ENCODE measurements at regions not wholly inside any gene's neighbourhood (a gene's known extent, or its start where the extent isn't known, plus 50 kb on each side); places are given as distances from the start of the nearest gene placed in this dataset.

DNA sequence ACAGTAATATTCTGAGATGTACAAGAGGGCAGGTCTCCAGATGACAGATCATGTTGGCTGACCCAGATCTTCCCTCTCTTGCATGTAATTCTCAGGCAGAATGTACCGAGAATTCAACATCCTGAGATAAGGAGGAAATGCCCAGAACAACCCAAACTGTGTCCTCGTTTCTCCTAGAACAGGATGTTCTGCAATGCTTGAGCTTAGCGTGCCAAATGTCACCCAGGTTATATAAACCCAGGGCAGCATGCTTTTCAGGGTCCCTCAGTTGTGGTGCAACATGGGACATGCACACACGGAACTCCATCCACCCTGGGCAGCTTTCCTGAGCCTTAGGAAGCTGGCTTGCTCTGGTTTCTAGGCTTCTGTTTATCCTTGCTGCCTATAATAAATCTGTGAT lies 102.1 kb upstream of the CMC1 start:
- DNase-seq (ENCODE audit: low read depth), result no peak
- Histone ChIP-seq H3K4me3 (ENCODE audit: low read depth, low read length) (no peak overlapping the region), H3K36me3 (ENCODE audit: control insufficient read depth, insufficient read depth, low read length) (no peaks in the 10 kb centered on the region), H3K27me3 (ENCODE audit: control insufficient read depth, insufficient read depth, low read length) (no peaks in the 10 kb centered on the region)
- no peak for TF ChIP-seq CTCF (IDR thresholded peaks at IDR 0.05; ENCODE audit: insufficient read depth, low read depth, low read length)
- ChIA-PET POLR2A (no interaction called here), CTCF (no interaction called here)

DNA sequence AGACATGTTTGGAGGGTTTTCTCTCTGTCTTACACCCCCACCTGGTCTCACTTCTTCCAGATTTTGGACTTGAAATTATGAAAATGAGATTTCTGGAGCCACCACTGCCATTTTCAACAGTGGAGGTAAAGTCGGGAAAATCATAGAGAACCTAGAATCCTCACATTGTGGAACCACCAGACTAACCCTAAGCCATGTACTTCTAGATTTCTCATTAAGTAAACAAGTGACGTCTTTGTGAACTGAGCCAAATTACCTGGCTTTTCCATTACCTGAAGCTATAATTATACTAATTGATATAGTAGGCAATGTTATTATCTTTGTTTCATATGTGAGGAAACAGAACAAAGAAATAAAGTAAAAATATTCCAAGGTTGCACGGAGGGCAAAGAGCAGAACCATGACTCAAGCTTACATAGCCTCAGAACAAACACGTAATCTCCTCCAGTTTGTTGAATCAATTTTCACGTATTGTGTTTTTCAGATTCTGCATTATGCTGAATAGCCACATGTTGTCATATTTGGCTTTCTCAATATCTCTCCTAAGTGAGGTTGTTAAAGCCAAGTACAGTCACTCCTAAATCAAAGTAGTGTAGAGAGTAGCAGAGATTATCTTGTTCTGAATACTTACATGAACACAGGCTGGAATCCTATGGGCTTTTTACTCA lies 101.3 kb upstream of the CMC1 start:
- ChIA-PET CTCF (no interaction called here), POLR2A (no interaction called here)
- Histone ChIP-seq H3K4me3 (ENCODE audit: low read depth, low read length) (no peak overlapping the region), H3K27me3 (ENCODE audit: control insufficient read depth, insufficient read depth, low read length) (no peaks in the 10 kb centered on the region), H3K36me3 (ENCODE audit: control insufficient read depth, insufficient read depth, low read length) (no peaks in the 10 kb centered on the region)
- no peak for DNase-seq (ENCODE audit: low read depth)
- TF ChIP-seq CTCF (IDR thresholded peaks at IDR 0.05; ENCODE audit: insufficient read depth, low read depth, low read length), result no peak

DNA sequence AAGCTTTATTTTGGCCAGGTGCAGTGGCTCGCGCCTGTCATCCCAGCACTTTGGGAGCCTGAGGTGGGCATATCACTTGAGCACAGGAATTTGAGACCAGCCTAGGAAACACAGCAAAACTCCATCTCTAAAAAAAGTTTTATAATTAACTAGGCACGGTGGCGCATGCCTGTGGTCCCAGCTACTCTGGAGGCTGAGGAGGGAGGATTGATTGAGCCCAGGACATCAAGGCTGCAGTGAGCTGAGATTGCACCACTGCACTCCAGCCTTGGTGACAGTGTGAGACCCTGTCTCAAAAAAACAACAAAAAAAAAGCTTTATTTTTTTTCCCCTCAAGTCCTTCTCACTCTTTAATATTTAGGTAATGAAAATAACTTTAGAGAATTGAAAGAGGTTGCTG lies 100.8 kb upstream of the CMC1 start:
- POLR2A ChIA-PET, result no interaction called here
- no peak overlapping the region for H3K4me3 ChIP-seq (ENCODE audit: low read depth, low read length)
- no peak for DNase-seq (ENCODE audit: low read depth)
- CTCF ChIA-PET, result no interaction called here
- no peaks in the 10 kb centered on the region for H3K36me3 ChIP-seq (ENCODE audit: control insufficient read depth, insufficient read depth, low read length)
- H3K27me3 ChIP-seq (ENCODE audit: control insufficient read depth, insufficient read depth, low read length), result no peaks in the 10 kb centered on the region
- no peak for TF ChIP-seq CTCF (IDR thresholded peaks at IDR 0.05; ENCODE audit: insufficient read depth, low read depth, low read length)

GRCh38 chr3:28149960-28150359 lies 91.5 kb upstream of the CMC1 start:
- no peaks in the 10 kb centered on the region for H3K27me3 ChIP-seq (ENCODE audit: control insufficient read depth, insufficient read depth, low read length)
- CTCF ChIA-PET, result no interaction called here
- no peak overlapping the region for H3K4me3 ChIP-seq (ENCODE audit: low read depth, low read length)
- H3K36me3 ChIP-seq (ENCODE audit: control insufficient read depth, insufficient read depth, low read length), result no peaks in the 10 kb centered on the region
- POLR2A ChIA-PET, result no interaction called here
- no peak for DNase-seq (ENCODE audit: low read depth)
- TF ChIP-seq CTCF (IDR thresholded peaks at IDR 0.05; ENCODE audit: insufficient read depth, low read depth, low read length), result no peak

DNA sequence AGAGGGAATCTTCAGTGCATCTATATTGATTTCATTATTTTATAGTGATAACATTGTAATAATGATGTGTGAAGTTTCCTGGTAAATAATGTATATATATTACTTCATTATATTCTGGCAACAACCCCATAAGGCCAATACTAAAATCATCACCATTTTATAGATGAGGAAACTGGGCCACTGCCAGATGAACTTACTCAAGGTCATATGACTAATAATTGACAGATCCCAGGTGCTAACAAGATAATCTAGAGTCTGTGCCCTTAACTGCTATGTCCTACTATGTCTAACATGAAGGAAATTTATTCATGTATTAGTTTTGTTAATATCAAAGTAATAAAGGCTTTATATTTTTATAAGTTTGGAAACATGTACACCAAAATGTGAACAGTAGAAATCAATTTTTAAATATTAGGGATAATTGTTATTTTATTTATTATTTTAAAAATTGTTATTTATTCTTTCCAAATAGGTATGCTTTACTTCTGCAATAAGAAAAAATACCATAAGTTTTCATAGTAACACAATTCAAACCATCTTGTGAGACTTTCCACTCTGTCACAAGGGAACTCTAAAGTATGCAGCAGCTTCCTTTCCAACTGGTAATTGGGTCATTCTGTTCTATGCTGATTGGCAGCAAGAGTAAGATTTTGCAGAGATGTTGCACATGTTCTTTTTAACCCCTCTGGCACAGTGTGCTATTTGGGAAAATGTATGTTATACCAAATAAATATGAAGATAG lies 90.8 kb upstream of the CMC1 start:
- DNase-seq (ENCODE audit: low read depth), result no peak
- H3K36me3 ChIP-seq (ENCODE audit: control insufficient read depth, insufficient read depth, low read length), result no peaks in the 10 kb centered on the region
- ChIA-PET CTCF (no interaction called here), POLR2A (no interaction called here)
- H3K4me3 ChIP-seq (ENCODE audit: low read depth, low read length), result no peak overlapping the region
- no peak for TF ChIP-seq CTCF (IDR thresholded peaks at IDR 0.05; ENCODE audit: insufficient read depth, low read depth, low read length)
- H3K27me3 ChIP-seq (ENCODE audit: control insufficient read depth, insufficient read depth, low read length), result no peaks in the 10 kb centered on the region
